Thoracic aorta (tissue), 2 donors: ENCODE measurements at regions not wholly inside any gene's neighbourhood (a gene's known extent, or its start where the extent isn't known, plus 50 kb on each side); places are given as distances from the start of the nearest gene placed in this dataset.

Source experiments
- ATAC-seq: fragments of 150-250 bp; one replicate; pipeline ENCODE4 v1.8.0; 2017; ENCODE audit warnings: low read depth; ENCODE audit not compliant: insufficient number of reproducible peaks, low FRiP score
- DNase-seq: peaks from one replicate; pipeline ENCODE4 v3.0.0-alpha.2; 2020; ENCODE audit warnings: low spot score
- H3K27ac ChIP-seq, 2 donors: fragments of 200-600 bp; sonication (generic); 1 replicate in 1 of 2; 2 replicates in 1 of 2; pipeline ENCODE4 v1.5.1; 2016; ENCODE audit warnings: mild to moderate bottlenecking in 2 of 2, moderate library complexity in 2 of 2
- H3K27me3 ChIP-seq: fragments of 200-600 bp; sonication (generic); replicated peaks from 2 replicates; pipeline ENCODE4 v1.6.0; 2016; ENCODE audit warnings: mild to moderate bottlenecking; ENCODE audit not compliant: insufficient read depth
- H3K36me3 ChIP-seq: fragments of 200-600 bp; sonication (generic); one replicate; pipeline ENCODE4 v1.5.1; 2016
- H3K4me1 ChIP-seq, 2 donors: fragments of 200-600 bp; sonication (generic); 1 replicate in 1 of 2; 2 replicates in 1 of 2; pipeline versions ENCODE4 v1.5.1 to v1.6.0; 2016; ENCODE audit warnings: low read depth in 2 of 2, mild to moderate bottlenecking in 1 of 2; ENCODE audit not compliant: control insufficient read depth in 1 of 2
- H3K4me3 ChIP-seq: fragments of 200-600 bp; sonication (generic); 2 replicates; pipeline ENCODE4 v1.5.1; 2016; ENCODE audit warnings: mild to moderate bottlenecking
- H3K9me3 ChIP-seq: fragments of 200-600 bp; sonication (generic); 2 replicates; pipeline ENCODE4 v1.5.1; 2016
- CTCF ChIP-seq: fragments of 200-600 bp; sonication (generic); IDR thresholded peaks from one replicate; pipeline ENCODE4 v1.5.1; 2019; ENCODE audit warnings: antibody characterized with exemption

- Histone ChIP-seq H3K36me3 (no peaks in the 10 kb centered on the region), H3K4me3 (no peak overlapping the region), H3K4me1 (no peaks in the 10 kb centered on the region), H3K27me3 (no peaks in the 10 kb centered on the region), H3K27ac (no peak overlapping the region), H3K9me3 (peaks cover 3% of the 10 kb centered on the region)
- TF ChIP-seq CTCF: no peak
- DNase-seq (no peak), ATAC-seq (no peak)
Observed at GRCh38 chr20:11697055-11697454, 220.6 kb upstream of the BTBD3 start.

GRCh38 chr20:11697646-11698045 lies 220.0 kb upstream of the BTBD3 start:
- ATAC-seq: no peak

GRCh38 chr20:11698124-11698523 lies 219.6 kb upstream of the BTBD3 start:
- H3K9me3 ChIP-seq: peaks cover 3% of the 10 kb centered on the region
- H3K27me3 ChIP-seq: no peaks in the 10 kb centered on the region
- DNase-seq (no peak), ATAC-seq (no peak)
- H3K27ac ChIP-seq: no peak overlapping the region
- H3K4me1 ChIP-seq: no peaks in the 10 kb centered on the region
- H3K4me3 ChIP-seq: no peak overlapping the region
- TF ChIP-seq CTCF: no peak
- no peaks in the 10 kb centered on the region for H3K36me3 ChIP-seq

More at GRCh38 chr20:11697646-11698045, 220.0 kb upstream of the BTBD3 start:
- H3K9me3 ChIP-seq: peaks cover 3% of the 10 kb centered on the region
- H3K27ac ChIP-seq: no peak overlapping the region
- H3K4me1 ChIP-seq: no peaks in the 10 kb centered on the region
- no peak overlapping the region for H3K4me3 ChIP-seq
- no peak for DNase-seq
- H3K36me3 ChIP-seq: no peaks in the 10 kb centered on the region
- H3K27me3 ChIP-seq: no peaks in the 10 kb centered on the region
- TF ChIP-seq CTCF: no peak

- Histone ChIP-seq H3K36me3 (no peaks in the 10 kb centered on the region), H3K4me3 (no peak overlapping the region), H3K27me3 (no peaks in the 10 kb centered on the region), H3K9me3 (peaks cover 3% of the 10 kb centered on the region), H3K27ac (no peak overlapping the region), H3K4me1 (no peaks in the 10 kb centered on the region)
- ATAC-seq (no peak), DNase-seq (no peak)
- TF ChIP-seq CTCF: no peak
Observed at GRCh38 chr20:11700831-11701230, 216.9 kb upstream of the BTBD3 start.

- no peak overlapping the region for H3K27ac ChIP-seq
Observed at GRCh38 chr20:11702721-11703518, 214.8 kb upstream of the BTBD3 start.

More at GRCh38 chr20:11702721-11703518, 214.8 kb upstream of the BTBD3 start:
- H3K9me3 ChIP-seq: no peaks in the 10 kb centered on the region
- no peak overlapping the region for H3K4me3 ChIP-seq
- no peaks in the 10 kb centered on the region for H3K27me3 ChIP-seq
- H3K4me1 ChIP-seq: no peaks in the 10 kb centered on the region
- no peak for DNase-seq
- no peak for TF ChIP-seq CTCF
- no peak for ATAC-seq
- H3K36me3 ChIP-seq: no peaks in the 10 kb centered on the region
